Gastrocnemius medialis (tissue), 4 donors: ENCODE measurements at regions not wholly inside any gene's neighbourhood (a gene's known extent, or its start where the extent isn't known, plus 50 kb on each side); places are given as distances from the start of the nearest gene placed in this dataset.
A peak's percentile ranks its signal among the peaks of the same experiment; 100 is the strongest.

Experiments used
- ATAC-seq, 2 donors: fragments of 150-250 bp; one replicate each; pipeline ENCODE4 v1.9.1; 2016
- DNase-seq, 2 donors: peaks; one replicate each; pipeline ENCODE4 v3.0.0-alpha.2; 2019
- H3K27ac ChIP-seq, 4 donors: fragments of 200-600 bp; sonication (generic); 1 replicate in 1 of 4; 2 replicates in 3 of 4; pipeline ENCODE4 v1.5.1; 2016 to 2018; ENCODE audit warnings: mild to moderate bottlenecking in 2 of 4, moderate library complexity in 1 of 4
- H3K27me3 ChIP-seq, 3 donors: fragments of 200-600 bp; sonication (generic) in 2 of 3; 1 replicate in 1 of 3; 2 replicates in 2 of 3; pipeline versions ENCODE4 v1.5.1 to v1.6.0; 2016 to 2019; ENCODE audit warnings: mild to moderate bottlenecking in 1 of 3, moderate library complexity in 1 of 3
- H3K36me3 ChIP-seq, 2 donors: fragments of 200-600 bp; sonication (generic) in 1 of 2; one replicate each; pipeline ENCODE4 v1.5.1; 2017 to 2018
- H3K4me1 ChIP-seq, 2 donors: fragments of 200-600 bp; sonication (generic) in 1 of 2; one replicate each; pipeline ENCODE4 v1.5.1; 2016 to 2017; ENCODE audit warnings: mild to moderate bottlenecking in 2 of 2
- H3K4me3 ChIP-seq, 4 donors: fragments of 200-600 bp; sonication (generic) in 3 of 4; 1 replicate in 1 of 4; 2 replicates in 3 of 4; pipeline ENCODE4 v1.5.1; 2016 to 2019; ENCODE audit warnings: mild to moderate bottlenecking in 2 of 4
- H3K9me3 ChIP-seq, 3 donors: fragments of 200-600 bp; sonication (generic) in 2 of 3; 1 replicate in 1 of 3; 2 replicates in 2 of 3; pipeline ENCODE4 v1.5.1; 2016 to 2019
- POLR2A ChIP-seq, 2 donors: fragments of 450-650 bp; IDR thresholded peaks; one replicate each; pipeline ENCODE4 v1.6.1; 2017; ENCODE audit warnings: antibody characterized with exemption in 2 of 2, mild to moderate bottlenecking in 2 of 2, moderate library complexity in 2 of 2
- in situ Hi-C, 4 donors: fragments of 200-750 bp; cut with MboI; loops; one replicate each; pipeline versions ENCODE4 v1.15.0 to v1.8.0; 2017; ENCODE audit warnings: low sequenced_read_pairs in 4 of 4
- intact Hi-C: fragments of 100-400 bp; cut with DNase I; formaldehyde crosslinking; loops from one replicate; pipeline ENCODE4 v1.15.1; 2023; ENCODE audit warnings: low total_unique reads
- TF ChIP-seq, protein P1 (sequence below), 5 experiments: fragments of 450-650 bp in 3 of 5; fragments of 200-600 bp in 2 of 5; sonication (generic) in 2 of 5; IDR thresholded peaks in 4 of 5; conservative IDR thresholded peaks in 1 of 5; 1 replicate in 4 of 5; 2 replicates in 1 of 5; pipeline ENCODE4 v1.5.1; 2016 to 2019; ENCODE audit warnings: antibody characterized with exemption in 5 of 5, mild to moderate bottlenecking in 3 of 5, moderate library complexity in 3 of 5

- Histone ChIP-seq H3K4me1 (no peaks in the 10 kb centered on the region), H3K27me3 (no peaks in the 10 kb centered on the region), H3K9me3 (no peaks in the 10 kb centered on the region), H3K4me3 (no peak overlapping the region), H3K27ac (no peak overlapping the region), H3K36me3 (no peaks in the 10 kb centered on the region)
- in situ Hi-C loops, result no loop called here
- DNase-seq (no peak), ATAC-seq (no peak)
- intact Hi-C loops, result no loop called here
- no peak for TF ChIP-seq POLR2A (IDR thresholded peaks at IDR 0.05)
- TF ChIP-seq, protein P1, sequence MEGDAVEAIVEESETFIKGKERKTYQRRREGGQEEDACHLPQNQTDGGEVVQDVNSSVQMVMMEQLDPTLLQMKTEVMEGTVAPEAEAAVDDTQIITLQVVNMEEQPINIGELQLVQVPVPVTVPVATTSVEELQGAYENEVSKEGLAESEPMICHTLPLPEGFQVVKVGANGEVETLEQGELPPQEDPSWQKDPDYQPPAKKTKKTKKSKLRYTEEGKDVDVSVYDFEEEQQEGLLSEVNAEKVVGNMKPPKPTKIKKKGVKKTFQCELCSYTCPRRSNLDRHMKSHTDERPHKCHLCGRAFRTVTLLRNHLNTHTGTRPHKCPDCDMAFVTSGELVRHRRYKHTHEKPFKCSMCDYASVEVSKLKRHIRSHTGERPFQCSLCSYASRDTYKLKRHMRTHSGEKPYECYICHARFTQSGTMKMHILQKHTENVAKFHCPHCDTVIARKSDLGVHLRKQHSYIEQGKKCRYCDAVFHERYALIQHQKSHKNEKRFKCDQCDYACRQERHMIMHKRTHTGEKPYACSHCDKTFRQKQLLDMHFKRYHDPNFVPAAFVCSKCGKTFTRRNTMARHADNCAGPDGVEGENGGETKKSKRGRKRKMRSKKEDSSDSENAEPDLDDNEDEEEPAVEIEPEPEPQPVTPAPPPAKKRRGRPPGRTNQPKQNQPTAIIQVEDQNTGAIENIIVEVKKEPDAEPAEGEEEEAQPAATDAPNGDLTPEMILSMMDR (IDR thresholded peaks at IDR 0.05 in 4 of 5, conservative IDR thresholded peaks at IDR 0.05 in 1 of 5), result no peak
Measured at GRCh38 chr10:32121648-32122047, 65.4 kb upstream of the KIF5B start.

DNA sequence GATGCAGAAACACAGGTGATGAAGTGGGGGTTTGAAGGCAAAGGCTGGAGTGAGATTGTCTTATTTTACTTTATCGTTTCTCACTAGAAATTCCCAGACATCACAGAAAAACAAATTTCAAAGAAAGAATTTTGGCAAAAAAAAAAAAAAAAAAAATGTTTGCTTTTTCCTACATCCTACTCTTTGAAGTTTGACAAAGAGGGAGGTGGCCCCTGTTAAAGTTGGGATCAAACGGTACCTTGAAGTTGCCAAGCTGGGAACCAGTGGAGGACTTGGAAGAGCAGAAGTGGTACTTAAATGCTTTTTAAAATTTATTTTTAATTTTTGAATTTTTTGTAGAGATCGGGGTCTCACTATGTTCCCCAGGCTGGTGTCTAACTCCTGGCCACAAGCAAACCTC is 63.9 kb upstream of the KIF5B start:
- Histone ChIP-seq H3K36me3 (no peaks in the 10 kb centered on the region), H3K9me3 (no peaks in the 10 kb centered on the region), H3K4me1 (no peaks in the 10 kb centered on the region), H3K4me3 (no peak overlapping the region), H3K27me3 (no peaks in the 10 kb centered on the region), H3K27ac (no peak overlapping the region)
- DNase-seq (no peak), ATAC-seq (no peak)
- in situ Hi-C loops (no loop called here), intact Hi-C loops (no loop called here)
- TF ChIP-seq, protein P1 (IDR thresholded peaks at IDR 0.05 in 4 of 5, conservative IDR thresholded peaks at IDR 0.05 in 1 of 5), result no peak
- TF ChIP-seq POLR2A (IDR thresholded peaks at IDR 0.05), result no peak

DNA sequence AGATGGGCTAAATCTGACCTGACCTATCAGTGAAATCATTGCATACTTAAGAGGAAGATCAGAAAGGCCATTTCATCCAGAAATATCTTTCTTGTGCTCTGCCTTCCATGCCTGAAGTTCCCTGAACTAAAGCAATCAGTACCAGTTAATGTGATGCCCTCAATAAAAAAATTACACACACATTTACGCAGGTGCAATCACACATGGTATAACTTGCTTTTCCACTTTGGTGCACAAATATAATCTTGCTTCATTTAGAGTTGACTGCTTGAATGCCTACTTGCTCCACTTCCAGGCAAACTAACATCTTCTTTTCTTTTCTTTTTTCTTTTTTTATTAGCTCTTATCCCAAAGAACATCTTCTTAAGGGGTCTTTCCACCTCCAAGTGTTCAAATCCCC is 58.3 kb upstream of the KIF5B start:
- H3K4me1 ChIP-seq, result peaks cover 0 to 5% of the 10 kb centered on the region in 2 donors
- no peaks in the 10 kb centered on the region for H3K9me3 ChIP-seq
- TF ChIP-seq, protein P1 (IDR thresholded peaks at IDR 0.05 in 4 of 5, conservative IDR thresholded peaks at IDR 0.05 in 1 of 5), result no peak
- TF ChIP-seq POLR2A (IDR thresholded peaks at IDR 0.05), result no peak
- intact Hi-C loops (no loop called here), in situ Hi-C loops (no loop called here)
- ATAC-seq (no peak), DNase-seq (no peak)
- H3K27me3 ChIP-seq, result no peaks in the 10 kb centered on the region
- no peak overlapping the region for H3K4me3 ChIP-seq
- H3K27ac ChIP-seq, result no peak overlapping the region
- H3K36me3 ChIP-seq, result no peaks in the 10 kb centered on the region

- intact Hi-C loops, result no loop called here
- Histone ChIP-seq H3K4me1 (peaks cover 0 to 5% of the 10 kb centered on the region in 2 donors), H3K27me3 (no peaks in the 10 kb centered on the region), H3K27ac (no peak overlapping the region), H3K36me3 (no peaks in the 10 kb centered on the region), H3K4me3 (no peak overlapping the region), H3K9me3 (no peaks in the 10 kb centered on the region)
- ATAC-seq, result peak in 1 of 2 donors; percentile 49
- DNase-seq, result no peak
- TF ChIP-seq, protein P1 (IDR thresholded peaks at IDR 0.05 in 4 of 5, conservative IDR thresholded peaks at IDR 0.05 in 1 of 5), result no peak
- TF ChIP-seq POLR2A (IDR thresholded peaks at IDR 0.05), result no peak
- in situ Hi-C loops, result no loop called here
Measured at GRCh38 chr10:32112055-32112454, 55.8 kb upstream of the KIF5B start.

GRCh38 chr10:32111585-32111984 is 55.4 kb upstream of the KIF5B start:
- TF ChIP-seq POLR2A (IDR thresholded peaks at IDR 0.05), result no peak
- TF ChIP-seq, protein P1 (IDR thresholded peaks at IDR 0.05 in 4 of 5, conservative IDR thresholded peaks at IDR 0.05 in 1 of 5), result no peak
- no peaks in the 10 kb centered on the region for H3K36me3 ChIP-seq
- H3K4me1 ChIP-seq, result peaks cover 0 to 5% of the 10 kb centered on the region in 2 donors
- no peaks in the 10 kb centered on the region for H3K27me3 ChIP-seq
- no peaks in the 10 kb centered on the region for H3K9me3 ChIP-seq
- ATAC-seq, result no peak
- DNase-seq, result no peak
- H3K27ac ChIP-seq, result no peak overlapping the region
- in situ Hi-C loops, result no loop called here
- intact Hi-C loops, result no loop called here
- no peak overlapping the region for H3K4me3 ChIP-seq
